Uterus (tissue), 2 donors: ENCODE measurements at regions not wholly inside any gene's neighbourhood (a gene's known extent, or its start where the extent isn't known, plus 50 kb on each side); places are given as distances from the start of the nearest gene placed in this dataset.

Source experiments
- CTCF ChIP-seq, 4 experiments: fragments of 200-600 bp in 2 of 4; fragments of 450-650 bp in 2 of 4; sonication (generic) in 2 of 4; IDR thresholded peaks; one replicate each; pipeline ENCODE4 v1.5.1; 2016 to 2019; ENCODE audit warnings: antibody characterized with exemption in 4 of 4, mild to moderate bottlenecking in 2 of 4, moderate library complexity in 1 of 4
- POLR2A ChIP-seq, 2 donors: fragments of 450-650 bp; IDR thresholded peaks; one replicate each; pipeline ENCODE4 v1.6.1; 2016; ENCODE audit warnings: antibody characterized with exemption in 2 of 2, mild to moderate bottlenecking in 1 of 2, moderate library complexity in 1 of 2

- TF ChIP-seq CTCF (IDR thresholded peaks at IDR 0.05) (no peak), POLR2A (IDR thresholded peaks at IDR 0.05) (no peak)
These were observed 451.7 kb downstream of the TSHZ3 start for GRCh38 chr19:30897553-30897952.
